Astrocyte (in vitro differentiated cells and primary cell): ENCODE measurements at regions not wholly inside any gene's neighbourhood (a gene's known extent, or its start where the extent isn't known, plus 50 kb on each side); places are given as distances from the start of the nearest gene placed in this dataset.

Experiments
- DNase-seq: peaks from one replicate; pipeline ENCODE4 v3.0.0-alpha.2; 2010; ENCODE audit warnings: low read depth
- FAIRE-seq: peaks from 2 replicates; lab custom pipeline; 2011; peaks lifted over from hg19 to GRCh38; lab: Jason Lieb, UNC
- H2AFZ ChIP-seq: 2 replicates; pipeline ENCODE4 v1.6.0; 2012; ENCODE audit warnings: low read depth, low read length, inconsistent platforms
- H3K27ac ChIP-seq: 2 replicates; pipeline ENCODE4 v1.5.1; 2011; ENCODE audit warnings: low read depth, low read length, inconsistent platforms
- H3K27me3 ChIP-seq: 2 replicates; pipeline ENCODE4 v1.6.0; 2011; ENCODE audit warnings: low read length, inconsistent platforms; ENCODE audit not compliant: insufficient read depth
- H3K36me3 ChIP-seq: 2 replicates; pipeline ENCODE4 v1.5.1; 2011; ENCODE audit warnings: low read length, inconsistent platforms; ENCODE audit not compliant: insufficient read depth
- H3K4me1 ChIP-seq: 2 replicates; pipeline ENCODE4 v1.5.1; 2011; ENCODE audit warnings: low read length, inconsistent platforms; ENCODE audit not compliant: insufficient read depth
- H3K4me2 ChIP-seq: 2 replicates; pipeline ENCODE4 v1.6.0; 2012; ENCODE audit warnings: low read length, inconsistent platforms
- H3K4me3 ChIP-seq: 2 replicates; pipeline ENCODE4 v1.5.1; 2011; ENCODE audit warnings: low read depth, mild to moderate bottlenecking, low read length, inconsistent platforms; ENCODE audit not compliant: insufficient read depth
- H3K79me2 ChIP-seq: 2 replicates; pipeline ENCODE4 v1.6.0; 2012; ENCODE audit warnings: mild to moderate bottlenecking, low read length, inconsistent platforms; ENCODE audit not compliant: insufficient read depth
- H3K9ac ChIP-seq: 2 replicates; pipeline ENCODE4 v1.6.0; 2012; ENCODE audit warnings: mild to moderate bottlenecking, low read length, inconsistent platforms
- H3K9me3 ChIP-seq: 2 replicates; pipeline ENCODE4 v1.5.1; 2012; ENCODE audit warnings: low read depth, mild to moderate bottlenecking, low read length, inconsistent platforms; ENCODE audit not compliant: insufficient read depth
- H4K20me1 ChIP-seq: 2 replicates; pipeline ENCODE4 v1.6.0; 2012; ENCODE audit warnings: low read length, inconsistent platforms; ENCODE audit not compliant: insufficient read depth
- H3K27ac Mint-ChIP-seq: one replicate; pipeline ENCODE4 v1.8.0; 2021; ENCODE audit warnings: mild to moderate bottlenecking, mixed read lengths; ENCODE audit not compliant: unreplicated experiment
- H3K27me3 Mint-ChIP-seq: one replicate; pipeline ENCODE4 v1.8.0; 2021; ENCODE audit warnings: low read depth, mixed read lengths; ENCODE audit not compliant: unreplicated experiment
- H3K36me3 Mint-ChIP-seq: one replicate; pipeline ENCODE4 v1.8.0; 2021; ENCODE audit warnings: low read depth, mixed read lengths; ENCODE audit not compliant: unreplicated experiment
- H3K4me1 Mint-ChIP-seq: one replicate; pipeline ENCODE4 v1.8.0; 2021; ENCODE audit warnings: low read depth, mixed read lengths; ENCODE audit not compliant: unreplicated experiment
- H3K4me3 Mint-ChIP-seq: one replicate; pipeline ENCODE4 v1.8.0; 2021; ENCODE audit warnings: mild to moderate bottlenecking, moderate library complexity, mixed read lengths; ENCODE audit not compliant: unreplicated experiment
- H3K9me3 Mint-ChIP-seq: one replicate; pipeline ENCODE4 v1.8.0; 2021; ENCODE audit warnings: mild to moderate bottlenecking, mixed read lengths; ENCODE audit not compliant: unreplicated experiment
- EZH2 ChIP-seq: IDR thresholded peaks from 2 replicates; pipeline ENCODE4 v1.6.1; 2012; ENCODE audit warnings: mild to moderate bottlenecking, low read length, inconsistent platforms; ENCODE audit not compliant: insufficient read depth
- TF ChIP-seq, protein P1 (sequence below): IDR thresholded peaks from 2 replicates; pipeline ENCODE4 v1.5.1; 2011; ENCODE audit warnings: low read depth, mild to moderate bottlenecking, inconsistent platforms, low read length, moderate library complexity; ENCODE audit not compliant: insufficient read depth

DNA sequence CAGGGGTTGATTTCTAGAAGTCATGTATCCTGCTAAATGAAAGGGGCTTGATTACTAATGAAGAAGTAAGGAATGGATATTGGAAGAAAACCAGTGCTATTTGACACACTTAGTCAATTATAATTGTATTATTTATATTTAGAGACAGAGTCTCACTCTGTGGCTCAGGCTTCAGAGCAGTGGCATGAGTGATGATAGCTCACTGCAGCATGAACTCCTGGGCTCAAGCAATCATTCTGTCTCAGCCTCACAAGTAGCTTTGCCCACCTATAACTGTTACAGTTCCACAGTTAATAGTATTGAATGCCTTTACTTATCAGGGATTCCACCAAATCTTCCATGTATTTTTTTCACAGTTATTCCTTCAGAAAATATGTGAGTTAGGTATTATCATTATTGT is 432.0 kb upstream of the TGFBR2 start:
- DNase-seq (no peak), FAIRE-seq (no peak)
- Mint-ChIP-seq H3K27ac (no peak overlapping the region), H3K27me3 (peaks cover 2% of the 10 kb centered on the region), H3K4me3 (no peak overlapping the region), H3K4me1 (no peaks in the 10 kb centered on the region), H3K36me3 (no peaks in the 10 kb centered on the region), H3K9me3 (no peaks in the 10 kb centered on the region)
- Histone ChIP-seq H3K4me1 (no peaks in the 10 kb centered on the region), H3K9me3 (no peaks in the 10 kb centered on the region), H3K36me3 (no peaks in the 10 kb centered on the region), H3K9ac (no peak overlapping the region), H4K20me1 (no peaks in the 10 kb centered on the region), H3K27ac (no peak overlapping the region), H2AFZ (no peak overlapping the region), H3K4me2 (no peak overlapping the region), H3K4me3 (no peak overlapping the region), H3K27me3 (no peaks in the 10 kb centered on the region), H3K79me2 (no peaks in the 10 kb centered on the region)
- TF ChIP-seq, protein P1, sequence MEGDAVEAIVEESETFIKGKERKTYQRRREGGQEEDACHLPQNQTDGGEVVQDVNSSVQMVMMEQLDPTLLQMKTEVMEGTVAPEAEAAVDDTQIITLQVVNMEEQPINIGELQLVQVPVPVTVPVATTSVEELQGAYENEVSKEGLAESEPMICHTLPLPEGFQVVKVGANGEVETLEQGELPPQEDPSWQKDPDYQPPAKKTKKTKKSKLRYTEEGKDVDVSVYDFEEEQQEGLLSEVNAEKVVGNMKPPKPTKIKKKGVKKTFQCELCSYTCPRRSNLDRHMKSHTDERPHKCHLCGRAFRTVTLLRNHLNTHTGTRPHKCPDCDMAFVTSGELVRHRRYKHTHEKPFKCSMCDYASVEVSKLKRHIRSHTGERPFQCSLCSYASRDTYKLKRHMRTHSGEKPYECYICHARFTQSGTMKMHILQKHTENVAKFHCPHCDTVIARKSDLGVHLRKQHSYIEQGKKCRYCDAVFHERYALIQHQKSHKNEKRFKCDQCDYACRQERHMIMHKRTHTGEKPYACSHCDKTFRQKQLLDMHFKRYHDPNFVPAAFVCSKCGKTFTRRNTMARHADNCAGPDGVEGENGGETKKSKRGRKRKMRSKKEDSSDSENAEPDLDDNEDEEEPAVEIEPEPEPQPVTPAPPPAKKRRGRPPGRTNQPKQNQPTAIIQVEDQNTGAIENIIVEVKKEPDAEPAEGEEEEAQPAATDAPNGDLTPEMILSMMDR = no peak
- no peak for TF ChIP-seq EZH2

DNA sequence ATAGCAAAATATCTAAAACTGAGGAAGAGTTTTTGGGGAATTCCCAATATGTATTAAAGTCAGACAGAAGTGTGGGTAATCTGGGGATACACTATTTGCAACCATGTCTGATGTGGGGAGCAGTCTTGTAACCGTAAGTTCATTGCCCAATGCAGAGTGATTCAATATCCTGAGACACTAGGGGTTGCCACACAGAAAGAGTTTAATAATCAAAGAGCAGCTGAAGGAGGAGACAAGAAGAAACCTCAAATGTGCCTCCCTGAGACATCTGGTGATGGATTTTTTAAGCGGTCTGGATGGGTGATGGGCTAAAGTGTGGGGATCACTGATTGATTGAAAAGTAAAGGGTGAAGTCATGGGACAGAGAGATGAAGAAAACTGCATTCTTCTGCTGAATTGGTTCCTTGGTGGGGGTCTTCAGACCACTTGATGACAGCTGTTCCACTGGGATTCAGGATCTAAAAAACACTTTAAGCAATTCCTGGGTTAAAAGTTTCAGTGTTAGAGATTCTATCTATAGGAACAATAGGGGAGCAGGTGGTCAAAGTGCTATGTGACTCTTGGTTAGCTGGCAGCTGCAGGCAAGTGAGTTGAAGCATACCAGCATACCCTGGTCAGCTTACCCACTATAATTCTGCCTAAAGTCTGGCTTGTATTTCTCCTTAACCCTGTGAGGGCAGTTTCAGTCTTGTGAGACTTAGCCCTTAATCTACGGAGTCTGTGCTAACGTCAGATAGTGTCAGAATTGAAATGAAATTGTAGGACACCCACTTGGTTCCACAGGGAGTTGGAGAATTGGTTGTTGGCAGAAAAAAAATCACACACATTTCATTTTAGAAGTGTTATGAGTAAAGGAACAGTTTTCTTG is 425.9 kb upstream of the TGFBR2 start:
- no peak overlapping the region for H2AFZ ChIP-seq
- peak; percentile 60 for FAIRE-seq
- H3K4me3 ChIP-seq = no peak overlapping the region
- H3K4me2 ChIP-seq = no peak overlapping the region
- no peaks in the 10 kb centered on the region for H3K4me1 Mint-ChIP-seq
- no peak for DNase-seq
- H3K9me3 ChIP-seq = no peaks in the 10 kb centered on the region
- H3K36me3 Mint-ChIP-seq = no peaks in the 10 kb centered on the region
- H3K27ac ChIP-seq = no peak overlapping the region
- no peaks in the 10 kb centered on the region for H3K79me2 ChIP-seq
- H3K9me3 Mint-ChIP-seq = no peaks in the 10 kb centered on the region
- no peaks in the 10 kb centered on the region for H3K27me3 Mint-ChIP-seq
- TF ChIP-seq, protein P1 = no peak
- TF ChIP-seq EZH2 = no peak
- H3K27me3 ChIP-seq = no peaks in the 10 kb centered on the region
- no peak overlapping the region for H3K9ac ChIP-seq
- H3K4me3 Mint-ChIP-seq = no peak overlapping the region
- H3K4me1 ChIP-seq = no peaks in the 10 kb centered on the region
- H3K36me3 ChIP-seq = no peaks in the 10 kb centered on the region
- no peaks in the 10 kb centered on the region for H4K20me1 ChIP-seq
- no peak overlapping the region for H3K27ac Mint-ChIP-seq

DNA sequence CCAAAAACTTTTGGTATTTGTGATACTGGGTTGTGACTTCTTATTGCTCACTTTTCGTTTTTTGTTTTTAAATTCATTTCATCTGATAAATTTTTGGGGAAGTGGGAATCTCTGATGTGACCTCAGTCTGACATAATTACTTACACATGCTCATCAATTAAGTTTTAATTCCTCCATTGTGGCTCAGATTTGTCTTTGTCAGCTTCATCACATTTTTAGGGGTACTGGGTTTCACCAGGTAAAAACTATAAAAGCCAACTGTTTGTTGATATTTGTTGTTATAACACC is 425.3 kb upstream of the TGFBR2 start:
- no peak overlapping the region for H3K4me3 ChIP-seq
- H3K27ac ChIP-seq = no peak overlapping the region
- Mint-ChIP-seq H3K27me3 (no peaks in the 10 kb centered on the region), H3K27ac (no peak overlapping the region), H3K4me1 (no peaks in the 10 kb centered on the region), H3K9me3 (no peaks in the 10 kb centered on the region), H3K36me3 (no peaks in the 10 kb centered on the region), H3K4me3 (no peak overlapping the region)
- no peaks in the 10 kb centered on the region for H4K20me1 ChIP-seq
- no peak overlapping the region for H3K9ac ChIP-seq
- H3K36me3 ChIP-seq = no peaks in the 10 kb centered on the region
- DNase-seq = no peak
- H2AFZ ChIP-seq = no peak overlapping the region
- H3K79me2 ChIP-seq = no peaks in the 10 kb centered on the region
- no peaks in the 10 kb centered on the region for H3K9me3 ChIP-seq
- H3K4me2 ChIP-seq = no peak overlapping the region
- FAIRE-seq = no peak
- no peaks in the 10 kb centered on the region for H3K27me3 ChIP-seq
- H3K4me1 ChIP-seq = no peaks in the 10 kb centered on the region
- TF ChIP-seq, protein P1 = no peak
- no peak for TF ChIP-seq EZH2
